ENCODE measurements at regions not wholly inside any gene's neighbourhood (a gene's known extent, or its start where the extent isn't known, plus 50 kb on each side); places are given as distances from the start of the nearest gene placed in this dataset.

- intact Hi-C loops (cut with DNase I) = no loop called here
- no peaks in the 10 kb centered on the region for H3K9me3 ChIP-seq
- WGBS, 3 donors = 86 to 97% (median 88%) methylated on average over 1 of the region's 1 CpG
- H3K36me3 ChIP-seq = no peaks in the 10 kb centered on the region
- no peak for DNase-seq
- H3K4me3 ChIP-seq = no peak overlapping the region
- no peaks in the 10 kb centered on the region for H3K4me1 ChIP-seq (ENCODE audit: insufficient read depth)
- TF ChIP-seq CTCF (IDR thresholded peaks at IDR 0.05) = no peak
- TF ChIP-seq EP300 (IDR thresholded peaks at IDR 0.05) = no peak
- no peak for TF ChIP-seq POLR2A (IDR thresholded peaks at IDR 0.05)
- H3K27ac ChIP-seq = no peak overlapping the region
- H3K27me3 ChIP-seq = no peaks in the 10 kb centered on the region
These were observed 91.8 kb upstream of the CISTR start for GRCh38 chr12:53843545-53843944.

- no peaks in the 10 kb centered on the region for H3K4me1 ChIP-seq (ENCODE audit: insufficient read depth)
- H3K27ac ChIP-seq = no peak overlapping the region
- no peak for TF ChIP-seq EP300 (IDR thresholded peaks at IDR 0.05)
- no peak for TF ChIP-seq POLR2A (IDR thresholded peaks at IDR 0.05)
- TF ChIP-seq CTCF (IDR thresholded peaks at IDR 0.05) = no peak
- no peak for DNase-seq
- H3K9me3 ChIP-seq = no peaks in the 10 kb centered on the region
- H3K4me3 ChIP-seq = no peak overlapping the region
- no peaks in the 10 kb centered on the region for H3K36me3 ChIP-seq
- WGBS, 3 donors = 36 to 60% (median 51%) methylated on average over 5 of the region's 5 CpGs
- intact Hi-C loops (cut with DNase I) = no loop called here
- H3K27me3 ChIP-seq = no peaks in the 10 kb centered on the region
These were observed 93.4 kb upstream of the HOXC13 start for GRCh38 chr12:53844994-53845844.

GRCh38 chr12:53845932-53846331, 92.7 kb upstream of the HOXC13 start:
- intact Hi-C loops (cut with DNase I) = no loop called here
- Histone ChIP-seq H3K4me1 (ENCODE audit: insufficient read depth) (no peaks in the 10 kb centered on the region), H3K9me3 (no peaks in the 10 kb centered on the region), H3K4me3 (no peak overlapping the region), H3K27me3 (no peaks in the 10 kb centered on the region), H3K27ac (no peak overlapping the region), H3K36me3 (no peaks in the 10 kb centered on the region)
- 60 to 71% (median 63%) methylated on average over 5 of the region's 5 CpGs for WGBS, 3 donors
- TF ChIP-seq POLR2A (IDR thresholded peaks at IDR 0.05) (no peak), CTCF (IDR thresholded peaks at IDR 0.05) (no peak), EP300 (IDR thresholded peaks at IDR 0.05) (no peak)
- no peak for DNase-seq

- 70 to 79% (median 77%) methylated on average over 8 of the region's 8 CpGs for WGBS, 3 donors
- intact Hi-C loops (cut with DNase I) = no loop called here
- no peak overlapping the region for H3K4me3 ChIP-seq
These were observed 89.5 kb upstream of the HOXC13 start for GRCh38 chr12:53849113-53849512.

More at GRCh38 chr12:53849113-53849512, 89.5 kb upstream of the HOXC13 start:
- Histone ChIP-seq H3K36me3 (no peaks in the 10 kb centered on the region), H3K4me1 (ENCODE audit: insufficient read depth) (no peaks in the 10 kb centered on the region), H3K27ac (no peak overlapping the region), H3K27me3 (no peaks in the 10 kb centered on the region), H3K9me3 (no peaks in the 10 kb centered on the region)
- DNase-seq = no peak
- TF ChIP-seq EP300 (IDR thresholded peaks at IDR 0.05) = no peak
- TF ChIP-seq POLR2A (IDR thresholded peaks at IDR 0.05) = no peak
- TF ChIP-seq CTCF (IDR thresholded peaks at IDR 0.05) = no peak

Measured in ovary (tissue), 7 donors.